Urinary bladder (tissue), 3 donors: ENCODE measurements at regions not wholly inside any gene's neighbourhood (a gene's known extent, or its start where the extent isn't known, plus 50 kb on each side); places are given as distances from the start of the nearest gene placed in this dataset.

Source experiments
- DNase-seq: peaks from one replicate; pipeline ENCODE4 v3.0.0-alpha.2; 2015; ENCODE audit errors: extremely low spot score
- H3K27ac ChIP-seq: one replicate; pipeline ENCODE4 v1.5.1; 2013; ENCODE audit warnings: low read depth, mild to moderate bottlenecking, moderate library complexity
- H3K36me3 ChIP-seq: one replicate; pipeline ENCODE4 v1.6.1; 2013; ENCODE audit warnings: mild to moderate bottlenecking, moderate library complexity; ENCODE audit not compliant: insufficient read depth
- H3K4me1 ChIP-seq: one replicate; pipeline ENCODE4 v1.6.1; 2013; ENCODE audit warnings: mild to moderate bottlenecking, moderate library complexity; ENCODE audit not compliant: insufficient read depth
- H3K4me3 ChIP-seq: one replicate; pipeline ENCODE4 v1.5.1; 2013; ENCODE audit warnings: low read depth, low read length
- WGBS: extraction: QIAGEN DNeasy Blood & Tissue Kit; methylation state at CpG from one replicate; pipeline ENCODE4 v1.1.7; 2013; 5-methylcytosine and 5-hydroxymethylcytosine counted together
- donor health status: healthy with polysubstance abuse.
- donor health status: healthy.

GRCh38 chr2:211129798-211130197 is 573.4 kb downstream of the CPS1 start:
- H3K36me3 ChIP-seq = no peaks in the 10 kb centered on the region
- no peak for DNase-seq
- WGBS = 57% methylated on average over 3 of the region's 3 CpGs
- no peaks in the 10 kb centered on the region for H3K4me1 ChIP-seq
- H3K4me3 ChIP-seq = no peak overlapping the region
- no peak overlapping the region for H3K27ac ChIP-seq

- no peaks in the 10 kb centered on the region for H3K36me3 ChIP-seq
- H3K4me1 ChIP-seq = no peaks in the 10 kb centered on the region
- no peak for DNase-seq
- H3K27ac ChIP-seq = no peak overlapping the region
- WGBS = 70% methylated on average over 2 of the region's 2 CpGs
- no peak overlapping the region for H3K4me3 ChIP-seq
These were observed 575.6 kb downstream of the CPS1 start for GRCh38 chr2:211132046-211132445.

- no peak overlapping the region for H3K27ac ChIP-seq
- WGBS = 55% methylated on average over 2 of the region's 2 CpGs
- no peak for DNase-seq
- H3K4me3 ChIP-seq = no peak overlapping the region
- H3K36me3 ChIP-seq = no peaks in the 10 kb centered on the region
- no peaks in the 10 kb centered on the region for H3K4me1 ChIP-seq
These were observed 576.2 kb downstream of the CPS1 start for GRCh38 chr2:211132573-211132972.

- 74% methylated on average over 1 of the region's 1 CpG for WGBS
- no peak for DNase-seq
- Histone ChIP-seq H3K4me3 (no peak overlapping the region), H3K36me3 (no peaks in the 10 kb centered on the region), H3K4me1 (no peaks in the 10 kb centered on the region), H3K27ac (no peak overlapping the region)
These were observed 577.4 kb downstream of the CPS1 start for GRCh38 chr2:211133766-211134165.

- WGBS = 92% methylated on average over 5 of the region's 5 CpGs
These were observed 582.2 kb downstream of the CPS1 start for GRCh38 chr2:211138551-211138950.

GRCh38 chr2:211141646-211142045 is 585.2 kb downstream of the CPS1 start:
- Histone ChIP-seq H3K36me3 (no peaks in the 10 kb centered on the region), H3K4me3 (no peak overlapping the region), H3K27ac (no peak overlapping the region), H3K4me1 (no peaks in the 10 kb centered on the region)
- no peak for DNase-seq
- WGBS = 92% methylated on average over 4 of the region's 4 CpGs

More at GRCh38 chr2:211138551-211138950, 582.2 kb downstream of the CPS1 start:
- H3K27ac ChIP-seq = no peak overlapping the region
- H3K4me3 ChIP-seq = no peak overlapping the region
- H3K4me1 ChIP-seq = no peaks in the 10 kb centered on the region
- H3K36me3 ChIP-seq = no peaks in the 10 kb centered on the region
- no peak for DNase-seq

GRCh38 chr2:211144078-211144477 is 587.7 kb downstream of the CPS1 start:
- Histone ChIP-seq H3K4me1 (no peaks in the 10 kb centered on the region), H3K36me3 (no peaks in the 10 kb centered on the region), H3K4me3 (no peak overlapping the region), H3K27ac (no peak overlapping the region)
- DNase-seq = no peak

- DNase-seq = no peak
- 83% methylated on average over 4 of the region's 4 CpGs for WGBS
- H3K4me3 ChIP-seq = no peak overlapping the region
- no peaks in the 10 kb centered on the region for H3K4me1 ChIP-seq
- H3K27ac ChIP-seq = no peak overlapping the region
- no peaks in the 10 kb centered on the region for H3K36me3 ChIP-seq
These were observed 588.7 kb downstream of the CPS1 start for GRCh38 chr2:211144974-211145665.

GRCh38 chr2:211149731-211150130 is 593.3 kb downstream of the CPS1 start:
- Histone ChIP-seq H3K36me3 (no peaks in the 10 kb centered on the region), H3K4me3 (no peak overlapping the region), H3K4me1 (no peaks in the 10 kb centered on the region), H3K27ac (no peak overlapping the region)
- 92% methylated on average over 3 of the region's 3 CpGs for WGBS
- no peak for DNase-seq

- H3K27ac ChIP-seq = no peak overlapping the region
- no peak for DNase-seq
- no peaks in the 10 kb centered on the region for H3K4me1 ChIP-seq
- H3K4me3 ChIP-seq = no peak overlapping the region
- no peaks in the 10 kb centered on the region for H3K36me3 ChIP-seq
These were observed 600.8 kb downstream of the CPS1 start for GRCh38 chr2:211157211-211157610.

- H3K27ac ChIP-seq = no peak overlapping the region
- DNase-seq = no peak
- H3K36me3 ChIP-seq = no peaks in the 10 kb centered on the region
- WGBS = 31% methylated on average over 5 of the region's 5 CpGs
- no peak overlapping the region for H3K4me3 ChIP-seq
- no peaks in the 10 kb centered on the region for H3K4me1 ChIP-seq
These were observed 601.6 kb downstream of the CPS1 start for GRCh38 chr2:211157856-211158463.

- WGBS = 76% methylated on average over 7 of the region's 7 CpGs
- Histone ChIP-seq H3K4me1 (no peaks in the 10 kb centered on the region), H3K27ac (no peak overlapping the region), H3K4me3 (no peak overlapping the region), H3K36me3 (no peaks in the 10 kb centered on the region)
- DNase-seq = no peak
These were observed 603.6 kb downstream of the CPS1 start for GRCh38 chr2:211159972-211160371.

GRCh38 chr2:211161236-211161635 is 604.8 kb downstream of the CPS1 start:
- Histone ChIP-seq H3K27ac (no peak overlapping the region), H3K4me3 (no peak overlapping the region), H3K4me1 (no peaks in the 10 kb centered on the region), H3K36me3 (no peaks in the 10 kb centered on the region)
- WGBS = 73% methylated on average over 5 of the region's 5 CpGs
- no peak for DNase-seq

GRCh38 chr2:211162911-211163310 is 606.5 kb downstream of the CPS1 start:
- Histone ChIP-seq H3K27ac (no peak overlapping the region), H3K4me1 (no peaks in the 10 kb centered on the region), H3K4me3 (no peak overlapping the region), H3K36me3 (no peaks in the 10 kb centered on the region)
- WGBS = 66% methylated on average over 3 of the region's 3 CpGs
- no peak for DNase-seq
